ENCODE measurements at regions not wholly inside any gene's neighbourhood (a gene's known extent, or its start where the extent isn't known, plus 50 kb on each side); places are given as distances from the start of the nearest gene placed in this dataset.

DNA sequence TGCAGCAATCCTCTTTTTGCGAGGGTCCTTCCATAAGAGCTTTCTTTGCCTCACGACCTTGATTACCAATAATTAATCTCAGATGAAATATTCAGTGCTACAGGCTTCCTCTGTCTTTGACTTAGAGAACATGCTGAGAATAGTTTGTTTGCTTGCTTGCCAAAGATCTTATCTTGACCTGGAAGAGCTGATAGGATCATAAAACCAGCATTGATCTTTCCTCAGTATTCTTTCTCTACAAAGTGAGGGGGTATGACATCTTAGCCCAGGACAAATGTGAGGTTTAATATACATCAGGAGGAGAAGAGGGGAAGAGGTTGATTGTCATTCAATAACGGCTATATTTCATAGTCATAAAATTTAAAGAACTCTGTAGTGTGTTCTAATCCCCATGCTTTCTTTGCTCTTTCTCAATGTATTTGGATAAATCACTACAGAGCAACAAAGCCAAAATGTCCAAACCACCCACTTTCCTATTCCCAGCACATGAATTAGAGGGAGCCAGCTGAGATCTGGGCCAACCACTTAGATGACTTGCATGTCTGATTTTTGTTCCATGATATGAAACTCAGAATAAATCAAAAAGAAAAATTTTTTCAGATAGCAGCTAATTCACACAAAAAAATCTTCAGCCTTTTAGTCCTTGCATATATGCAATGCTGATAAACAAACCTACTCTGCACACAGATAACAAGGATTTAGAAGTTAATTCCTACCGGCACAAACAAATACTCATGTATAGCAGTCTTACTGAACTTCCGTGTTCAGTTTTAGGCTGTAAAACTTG, 50.5 kb upstream of the IPO9 start:
- no peak for DNase-seq (ENCODE audit: low read depth)
- H3K4me3 ChIP-seq (ENCODE audit: low read length), result no peak overlapping the region
- TF ChIP-seq, protein P1, sequence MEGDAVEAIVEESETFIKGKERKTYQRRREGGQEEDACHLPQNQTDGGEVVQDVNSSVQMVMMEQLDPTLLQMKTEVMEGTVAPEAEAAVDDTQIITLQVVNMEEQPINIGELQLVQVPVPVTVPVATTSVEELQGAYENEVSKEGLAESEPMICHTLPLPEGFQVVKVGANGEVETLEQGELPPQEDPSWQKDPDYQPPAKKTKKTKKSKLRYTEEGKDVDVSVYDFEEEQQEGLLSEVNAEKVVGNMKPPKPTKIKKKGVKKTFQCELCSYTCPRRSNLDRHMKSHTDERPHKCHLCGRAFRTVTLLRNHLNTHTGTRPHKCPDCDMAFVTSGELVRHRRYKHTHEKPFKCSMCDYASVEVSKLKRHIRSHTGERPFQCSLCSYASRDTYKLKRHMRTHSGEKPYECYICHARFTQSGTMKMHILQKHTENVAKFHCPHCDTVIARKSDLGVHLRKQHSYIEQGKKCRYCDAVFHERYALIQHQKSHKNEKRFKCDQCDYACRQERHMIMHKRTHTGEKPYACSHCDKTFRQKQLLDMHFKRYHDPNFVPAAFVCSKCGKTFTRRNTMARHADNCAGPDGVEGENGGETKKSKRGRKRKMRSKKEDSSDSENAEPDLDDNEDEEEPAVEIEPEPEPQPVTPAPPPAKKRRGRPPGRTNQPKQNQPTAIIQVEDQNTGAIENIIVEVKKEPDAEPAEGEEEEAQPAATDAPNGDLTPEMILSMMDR (conservative IDR thresholded peaks at IDR 0.05; ENCODE audit: low read depth, low read length), result no peak
